Stimulated activated CD8-positive, alpha-beta memory T cell treated with anti-CD3 and anti-CD28 coated beads, Interleukin-7, amount 100 ng/mL, for 48 hours (primary cell): ENCODE measurements at regions not wholly inside any gene's neighbourhood (a gene's known extent, or its start where the extent isn't known, plus 50 kb on each side); places are given as distances from the start of the nearest gene placed in this dataset.

Experiments used
- DNase-seq, 2 donors: peaks; one replicate each; pipeline ENCODE4 v3.0.0-alpha.2; 2020; ENCODE audit warnings: low read depth in 1 of 2; ENCODE audit errors: extremely low read depth in 1 of 2

DNA sequence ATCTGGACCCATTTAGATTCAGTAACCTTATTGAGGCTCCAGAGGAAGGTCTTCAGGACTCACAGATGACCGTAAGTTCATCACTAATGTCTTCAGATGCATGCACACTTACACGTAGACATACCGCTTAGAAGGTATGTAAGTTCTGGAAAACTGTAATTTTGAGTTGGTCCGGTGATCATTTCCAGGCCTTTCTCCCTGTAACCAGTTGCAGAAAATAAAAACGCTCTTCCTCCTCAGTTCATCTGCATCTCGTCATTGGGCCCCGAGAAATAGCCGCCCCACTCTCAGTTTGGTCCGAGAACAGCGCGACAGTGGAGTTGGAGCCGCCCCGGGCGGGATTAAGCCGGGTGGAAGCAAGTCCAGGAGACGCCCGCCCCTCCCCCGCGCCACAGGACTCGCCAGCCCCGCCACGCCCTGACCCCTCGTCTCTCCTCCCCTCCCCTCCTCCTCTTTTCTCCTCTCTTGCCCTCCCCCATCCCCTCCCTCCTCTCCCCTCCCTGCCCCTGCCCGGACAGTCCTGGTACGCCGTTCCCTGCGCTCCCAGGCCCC, 83.7 kb downstream of the TNFAIP2 start:
- DNase-seq = no peak

DNA sequence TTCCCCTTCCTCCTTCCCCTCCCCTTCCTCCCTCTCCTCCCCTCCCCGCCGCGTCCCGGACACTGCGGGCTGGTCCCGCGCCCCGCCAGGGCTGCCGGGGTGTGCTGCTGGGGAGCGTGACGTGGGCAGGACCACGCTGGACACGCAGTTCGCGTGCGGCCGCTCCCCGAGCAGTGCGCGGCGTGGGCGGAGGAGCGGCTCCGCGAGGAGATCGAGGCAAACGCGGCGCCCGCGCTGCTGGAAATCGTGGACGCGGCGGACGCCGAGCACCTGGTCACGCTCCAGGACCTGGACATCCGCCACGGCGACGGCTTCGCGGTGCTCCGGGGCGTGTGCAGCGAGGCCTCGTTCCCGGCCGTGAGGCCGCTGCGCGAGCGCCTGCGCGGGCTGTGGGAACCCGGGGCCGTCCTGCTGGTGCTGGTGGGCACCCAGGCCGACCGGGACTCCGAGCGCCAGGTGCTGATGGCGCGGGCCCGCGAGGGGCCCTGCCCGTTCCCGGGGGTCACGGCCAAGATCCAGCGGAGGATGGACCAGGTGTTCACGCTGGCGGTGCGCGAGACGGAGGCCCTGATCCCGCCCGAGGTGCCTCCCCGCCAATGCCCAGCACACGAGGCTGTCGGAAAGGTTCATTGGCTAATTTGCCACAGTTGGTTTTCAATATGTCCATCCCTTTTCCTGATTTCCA, 84.3 kb downstream of the TNFAIP2 start:
- DNase-seq = no peak

DNA sequence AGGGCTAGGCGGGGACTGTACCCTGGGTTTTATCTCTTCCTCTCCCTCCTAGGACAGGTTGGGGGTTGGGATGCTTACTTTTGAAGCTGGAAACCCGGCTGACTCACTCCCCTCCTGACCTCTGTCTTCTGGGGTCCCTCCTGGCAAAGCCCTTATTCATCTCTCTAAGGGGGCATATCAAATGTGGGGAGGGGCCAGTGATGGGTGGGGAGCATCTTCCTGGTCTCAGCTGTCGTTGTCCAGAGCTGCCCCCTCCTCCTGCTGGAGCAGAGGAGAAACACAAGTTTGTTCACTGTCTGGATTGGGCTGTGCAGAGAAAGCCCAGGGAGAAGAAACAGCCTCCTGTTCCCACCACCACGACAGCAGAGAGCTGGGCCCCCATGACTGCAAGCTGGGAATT, 85.8 kb downstream of the TNFAIP2 start:
- no peak for DNase-seq

DNA sequence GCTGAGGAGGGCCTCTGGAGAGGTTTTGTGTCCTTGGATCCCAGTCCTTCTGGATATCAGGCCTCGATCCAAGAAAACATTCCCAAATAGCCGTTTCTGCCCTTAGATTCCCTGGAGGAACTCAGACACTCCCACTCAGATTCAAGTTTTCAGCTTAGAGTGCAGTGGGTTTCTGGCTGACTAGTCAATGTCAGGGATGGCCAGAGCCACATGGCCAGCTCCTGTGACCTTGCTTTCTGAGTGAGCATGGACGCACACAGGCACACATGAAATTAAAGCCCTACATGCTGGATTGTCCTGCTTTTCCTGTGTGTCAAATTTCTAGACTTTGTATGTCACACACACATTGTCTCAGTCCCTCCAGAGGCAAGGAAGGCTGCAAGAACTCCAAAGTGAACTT, 86.2 kb downstream of the TNFAIP2 start:
- no peak for DNase-seq

DNA sequence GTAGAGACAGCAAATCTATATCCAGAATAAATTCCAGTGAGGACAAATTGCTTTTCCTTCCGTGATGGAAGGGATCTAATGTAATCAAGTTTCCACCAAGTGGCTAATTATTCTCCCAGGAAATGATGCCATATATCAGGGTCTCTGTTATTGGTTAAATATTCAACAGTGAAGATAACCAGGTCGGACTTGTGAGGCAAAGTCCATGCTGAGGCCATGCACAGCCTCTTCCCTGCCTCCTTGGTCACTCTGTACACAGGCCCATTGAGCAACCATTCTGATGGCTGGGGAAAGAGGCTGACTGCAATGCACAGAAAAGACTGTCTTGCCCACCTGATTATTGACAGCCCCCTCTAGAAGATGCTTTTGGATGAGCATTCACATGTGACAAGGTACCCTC, 90.1 kb downstream of the TNFAIP2 start:
- DNase-seq = no peak

DNA sequence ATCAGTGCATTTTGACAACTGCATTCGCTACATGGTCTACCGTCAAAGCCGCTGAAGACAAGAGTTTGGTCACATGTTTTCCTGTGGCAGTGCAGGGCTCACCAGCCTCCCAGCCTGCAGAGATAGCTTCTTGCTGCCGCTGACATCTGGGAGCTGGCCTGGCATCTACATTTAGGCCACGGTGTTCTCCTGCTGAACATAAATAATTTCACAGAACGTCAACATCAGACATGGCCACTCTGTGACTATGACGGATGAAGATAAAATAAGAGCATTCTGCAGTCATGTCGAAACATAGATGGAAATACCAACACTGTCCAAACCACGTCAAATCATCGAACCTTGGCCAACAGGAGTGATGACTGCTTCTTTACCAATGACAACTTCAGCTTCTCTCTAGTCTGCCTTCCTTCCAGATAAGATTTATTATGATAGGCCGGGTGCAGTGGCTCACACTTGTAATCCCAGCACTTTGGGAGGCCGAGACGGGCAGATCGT, 91.2 kb downstream of the TNFAIP2 start:
- DNase-seq = no peak

DNA sequence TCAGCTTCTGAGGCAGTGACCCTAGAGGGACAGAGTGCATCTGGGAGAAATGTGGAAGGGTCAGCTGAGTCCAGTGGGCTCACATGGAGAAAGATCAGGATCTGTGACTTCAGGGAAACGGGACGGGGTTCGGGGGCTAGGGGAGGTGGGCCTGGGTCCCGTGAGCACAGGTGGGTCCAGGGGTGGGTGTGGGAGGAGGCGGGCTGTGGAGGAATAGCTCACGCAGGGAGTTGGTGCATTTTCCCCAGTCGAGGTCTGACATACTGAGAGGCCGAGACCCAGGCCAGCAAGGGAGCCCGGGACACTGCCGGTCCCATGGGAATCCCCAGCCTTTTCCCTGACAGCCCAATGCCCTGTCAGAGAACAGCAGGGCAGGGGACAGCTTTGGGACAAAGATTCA, 93.1 kb downstream of the TNFAIP2 start:
- no peak for DNase-seq

DNA sequence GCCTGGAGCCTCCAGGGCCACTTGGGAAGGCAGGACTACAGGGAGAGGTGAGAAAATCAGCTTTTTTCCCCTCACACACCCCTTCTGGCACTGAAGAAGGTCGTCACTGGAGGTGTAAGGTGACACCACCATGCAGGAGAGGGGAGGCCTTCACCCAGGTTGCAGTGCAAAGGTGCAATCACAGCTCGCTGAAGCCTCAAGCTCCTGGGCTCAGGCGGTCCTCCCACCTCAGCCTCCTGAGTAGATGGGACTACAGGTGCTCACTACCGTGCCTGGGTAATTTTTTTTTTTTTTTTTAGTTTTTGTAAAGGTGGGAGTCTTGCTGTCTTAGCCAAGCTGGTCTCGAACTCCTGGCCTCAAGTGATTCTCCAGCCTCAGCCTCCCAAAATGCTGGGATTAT, 93.6 kb downstream of the TNFAIP2 start:
- no peak for DNase-seq

DNA sequence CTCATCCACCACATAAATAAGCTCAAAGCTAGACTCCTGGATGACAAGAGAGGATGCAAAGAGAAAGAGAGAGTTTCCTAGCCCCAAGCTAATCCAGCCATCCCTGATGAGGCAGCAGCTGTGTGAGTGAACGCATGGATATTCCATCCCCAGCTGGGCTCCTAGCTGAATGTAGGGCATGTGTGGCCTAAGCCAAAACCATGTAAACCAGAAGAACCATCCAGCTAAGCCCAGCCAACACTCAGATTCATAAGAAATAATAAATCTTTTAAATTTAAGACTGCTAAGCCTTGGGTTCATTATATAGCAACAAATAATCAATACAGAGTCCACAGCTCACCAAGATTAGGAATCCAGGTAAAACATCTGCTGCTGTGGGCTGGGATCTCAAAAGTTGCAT, 94.3 kb downstream of the TNFAIP2 start:
- DNase-seq = no peak

DNA sequence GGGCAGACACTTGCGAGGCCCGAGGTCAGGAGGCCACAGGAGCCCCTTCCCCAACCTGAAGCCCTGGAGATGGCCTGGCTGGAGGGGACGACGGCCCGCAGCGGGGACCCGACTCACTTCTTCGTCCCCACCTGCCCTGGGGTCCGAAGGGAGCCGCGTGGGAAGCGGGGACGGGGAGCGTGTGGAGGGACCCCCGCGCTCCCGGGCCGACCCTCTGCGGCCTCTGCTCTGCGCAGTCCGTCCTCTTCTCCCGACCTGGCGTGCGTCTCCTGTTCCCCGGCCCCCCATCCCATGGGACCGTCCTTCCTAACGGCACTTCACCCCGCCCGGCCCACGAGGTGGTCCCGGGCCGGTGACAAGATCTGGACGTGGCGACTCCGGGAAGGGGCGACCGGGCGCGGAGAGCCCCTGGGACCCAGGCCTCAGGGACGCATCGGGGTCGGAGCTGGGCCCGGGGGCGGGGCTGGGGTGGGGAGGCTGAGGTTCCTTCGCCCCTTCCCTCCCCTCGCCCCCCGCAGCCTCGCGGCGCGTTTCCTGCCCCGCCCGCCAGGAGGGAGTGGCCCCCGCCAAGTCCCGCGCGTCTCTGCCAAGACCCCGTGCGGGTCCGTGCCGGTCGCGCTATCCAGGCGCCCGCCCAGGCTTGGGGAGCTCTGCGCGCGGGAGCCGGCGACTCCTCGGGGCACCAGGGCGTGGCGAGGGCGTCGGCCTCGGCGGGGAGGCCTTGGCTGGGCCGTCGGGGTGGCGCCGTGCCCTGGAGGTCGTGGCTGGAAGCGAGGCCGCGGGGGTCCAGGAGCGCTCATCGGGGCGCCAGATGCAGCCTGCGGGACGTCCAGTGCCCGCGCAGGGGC, 97.1 kb downstream of the TNFAIP2 start:
- no peak for DNase-seq

DNA sequence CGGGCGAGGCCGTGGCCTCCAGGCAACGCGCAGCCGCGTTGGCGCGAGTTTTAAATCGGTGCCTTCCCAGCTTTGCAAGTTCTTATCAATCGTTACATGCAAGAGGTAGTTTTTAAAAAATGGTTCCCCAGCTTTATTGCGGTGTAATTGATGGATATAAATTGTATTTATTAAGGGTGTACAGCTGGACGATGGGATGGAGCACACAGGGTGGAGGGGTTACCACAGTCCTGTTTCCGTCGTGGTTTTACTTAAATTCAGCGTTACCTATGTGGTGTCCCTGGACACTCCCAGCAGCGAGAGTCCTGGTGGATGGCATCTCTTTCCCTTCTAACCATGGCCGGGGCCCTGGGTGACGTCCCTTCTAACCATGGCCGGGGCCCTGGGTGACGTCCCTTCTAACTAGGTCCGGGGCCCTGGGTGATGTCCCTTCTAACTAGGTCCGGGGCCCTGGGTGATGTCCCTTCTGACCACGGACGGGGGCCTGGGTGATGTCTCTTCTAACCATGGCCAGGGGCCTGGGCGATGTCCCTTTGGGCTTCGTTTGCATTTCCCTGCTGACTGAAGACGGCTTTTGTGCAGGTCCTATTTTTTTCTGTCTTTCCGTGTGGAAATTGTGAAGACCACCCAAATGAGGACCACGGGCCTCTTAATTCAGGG, 97.9 kb downstream of the TNFAIP2 start:
- DNase-seq = no peak

DNA sequence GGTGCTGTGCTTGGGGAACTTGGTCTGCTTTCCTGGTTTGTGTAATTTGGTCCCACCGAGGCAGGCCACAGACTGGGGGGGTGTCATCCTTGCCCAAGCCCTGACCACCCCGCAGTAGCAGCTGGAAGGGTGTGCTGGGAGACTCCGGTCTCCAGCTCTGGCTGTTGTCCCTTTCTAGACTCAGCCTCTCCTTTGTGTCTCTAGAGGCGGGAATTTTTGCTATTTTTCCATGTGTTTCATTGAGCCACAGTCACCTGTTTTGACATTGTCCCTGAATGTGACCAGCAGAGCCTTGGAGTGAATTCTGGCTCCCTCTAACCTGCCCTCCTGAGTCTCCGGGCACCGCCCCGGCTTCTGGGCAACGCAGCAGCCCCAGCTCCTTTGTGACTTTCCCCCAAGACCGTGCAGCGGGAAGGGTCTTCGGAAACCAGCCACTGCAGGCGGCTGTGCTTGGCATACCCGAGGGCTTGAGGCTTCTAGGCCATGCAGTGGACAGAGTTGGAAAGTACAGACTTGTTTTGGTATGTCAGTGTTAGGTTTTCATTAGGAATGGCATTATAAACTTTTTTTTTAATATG, 98.6 kb downstream of the TNFAIP2 start:
- DNase-seq = no peak

DNA sequence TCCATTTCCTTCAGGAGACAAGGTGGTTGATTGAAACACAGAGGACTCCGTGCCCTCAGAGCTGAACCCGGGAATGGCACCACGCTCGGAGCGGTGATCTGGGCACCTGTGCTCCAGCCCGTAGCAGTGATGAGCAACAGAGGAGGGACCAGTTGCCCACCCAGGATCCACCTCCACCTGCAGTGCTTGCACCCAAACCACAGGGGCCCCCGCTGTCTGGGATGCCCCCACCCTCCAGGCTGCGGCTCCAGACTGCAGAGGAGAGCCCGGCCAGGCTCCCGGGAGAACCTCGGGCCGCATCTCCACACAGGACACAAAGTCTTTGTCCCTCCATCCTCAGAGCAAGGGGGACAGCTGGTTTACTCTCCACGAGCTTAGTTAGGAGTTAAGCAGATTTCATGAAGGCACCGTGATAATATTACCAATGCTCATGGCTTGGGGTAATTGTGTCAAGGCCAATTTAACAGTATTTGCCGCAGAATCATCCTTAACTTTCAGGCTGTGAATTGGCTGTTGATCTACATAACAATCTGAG, 100.6 kb downstream of the TNFAIP2 start:
- DNase-seq = no peak

DNA sequence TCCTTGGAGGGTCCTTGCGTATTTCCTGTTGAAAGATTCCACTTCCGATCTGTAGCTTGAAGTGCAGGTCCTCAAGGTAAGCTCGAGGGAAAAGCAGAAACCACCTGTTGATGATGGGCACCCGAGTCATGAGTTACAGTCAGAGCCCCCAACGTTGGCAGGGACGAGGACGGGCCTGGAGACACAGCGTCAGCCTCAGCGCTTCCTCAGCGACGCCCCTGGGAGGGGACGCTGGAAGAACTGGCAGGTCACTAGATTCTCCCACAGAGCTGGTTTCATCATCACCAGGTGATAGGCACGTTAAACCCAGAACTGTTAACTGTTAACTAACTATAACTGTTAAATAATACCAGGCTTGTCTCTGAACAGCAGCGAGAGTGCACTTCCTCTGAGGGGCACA, 101.8 kb downstream of the TNFAIP2 start:
- DNase-seq = no peak

DNA sequence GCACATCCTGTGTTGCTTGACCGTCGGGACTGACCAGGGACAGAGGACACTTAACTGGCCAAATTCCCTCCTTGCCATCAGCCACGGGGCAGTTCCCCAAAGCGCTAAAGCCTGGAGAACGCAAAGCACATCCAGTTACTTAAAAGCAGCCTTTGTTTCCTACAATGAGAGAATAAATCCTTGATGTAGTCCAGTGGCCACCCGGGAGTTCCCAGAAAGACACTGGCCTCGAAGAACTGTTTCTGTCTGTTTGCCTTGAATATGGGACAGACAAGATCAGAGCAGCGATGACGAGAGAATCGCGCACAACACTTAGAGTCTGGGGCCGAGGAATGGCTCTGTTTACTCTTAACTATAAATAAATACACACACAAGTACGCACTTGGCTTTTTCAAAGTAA, 102.2 kb downstream of the TNFAIP2 start:
- no peak for DNase-seq

DNA sequence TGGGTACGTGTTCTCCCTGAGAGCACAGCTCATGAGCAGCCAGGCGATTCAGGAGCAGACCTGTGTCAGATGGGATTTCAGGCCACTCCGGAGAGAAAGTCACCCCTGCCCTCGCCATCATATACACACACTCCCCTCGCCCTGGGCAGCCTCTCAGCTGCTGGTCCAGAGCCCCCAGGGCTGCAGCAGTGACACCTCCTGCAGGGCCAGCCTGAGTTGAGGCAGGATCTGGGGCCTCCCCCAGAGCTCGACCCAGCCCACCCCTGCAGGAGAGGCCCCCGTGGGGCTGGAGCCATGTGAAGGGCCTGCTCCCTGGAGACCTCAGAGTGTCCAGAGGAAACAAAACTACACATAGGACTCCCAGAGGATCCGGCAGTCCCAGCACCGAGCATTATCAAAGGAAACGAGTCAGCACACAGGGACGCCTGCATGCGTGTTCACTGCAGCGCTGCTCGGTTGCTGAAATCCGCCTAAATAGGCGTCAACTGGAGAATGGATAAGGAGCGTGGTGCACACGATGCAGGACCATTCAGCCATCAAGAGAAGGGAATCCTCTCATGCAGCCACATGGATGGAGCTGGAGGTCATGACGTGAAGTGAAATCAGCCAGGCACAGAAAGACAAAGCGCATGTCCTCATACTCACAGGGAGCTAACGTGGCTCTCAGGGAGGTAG, 104.0 kb downstream of the TNFAIP2 start:
- DNase-seq = no peak

DNA sequence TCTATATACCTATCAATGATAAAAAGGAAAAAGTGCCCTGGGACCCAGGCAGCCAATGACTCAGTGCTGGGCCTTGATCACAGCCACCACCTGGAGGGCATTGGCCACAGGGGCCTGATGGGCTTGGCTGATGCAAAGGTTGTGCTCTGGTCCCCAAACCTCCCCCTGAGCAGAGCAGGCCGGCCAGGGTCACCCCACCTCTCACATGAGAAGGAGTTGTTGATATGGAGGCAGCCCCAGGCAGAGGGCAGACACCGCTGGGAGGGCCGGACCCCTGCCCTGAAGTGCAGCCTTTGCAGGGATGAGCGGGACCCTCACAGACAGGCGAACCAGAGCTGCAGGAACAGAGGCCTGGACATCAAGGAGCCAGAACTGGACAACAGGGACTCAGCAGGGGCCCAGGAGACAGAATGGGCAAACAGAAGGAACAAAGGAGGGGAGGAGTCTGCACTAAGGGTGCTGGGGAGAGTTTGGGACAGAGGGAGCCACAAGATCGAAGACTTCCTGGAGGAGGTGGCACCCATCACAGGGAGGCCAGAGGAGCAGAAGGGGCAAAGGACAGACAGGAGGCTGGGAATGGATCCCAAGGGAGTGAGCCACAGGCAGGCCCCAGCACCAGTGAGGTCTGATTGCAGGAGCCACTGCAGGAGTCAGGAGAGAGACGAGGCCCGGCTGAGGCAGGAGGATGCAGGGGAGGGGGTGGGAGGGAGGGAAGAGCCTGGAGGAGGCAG, 105.0 kb downstream of the TNFAIP2 start:
- no peak for DNase-seq

DNA sequence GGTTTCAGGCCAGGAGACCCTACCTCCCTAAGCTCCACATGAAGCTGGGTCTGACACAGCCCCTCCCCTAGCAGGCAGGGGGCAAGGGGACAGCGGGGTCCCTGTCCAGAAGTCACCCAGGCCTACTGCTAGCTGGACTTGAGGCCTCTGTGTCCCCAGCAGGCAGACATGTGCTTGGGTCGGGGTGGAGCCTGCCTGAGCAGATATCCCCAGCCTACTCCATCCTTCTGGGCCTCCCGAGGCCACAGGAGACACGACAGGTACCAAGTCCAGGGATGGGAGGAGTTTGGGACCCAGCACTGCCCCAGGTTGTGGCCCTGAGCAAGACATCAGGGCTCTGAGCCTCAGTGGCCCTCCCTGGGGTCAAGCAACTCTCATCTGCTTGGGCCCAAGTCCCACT, 105.2 kb upstream of the EIF5 start:
- DNase-seq = no peak

DNA sequence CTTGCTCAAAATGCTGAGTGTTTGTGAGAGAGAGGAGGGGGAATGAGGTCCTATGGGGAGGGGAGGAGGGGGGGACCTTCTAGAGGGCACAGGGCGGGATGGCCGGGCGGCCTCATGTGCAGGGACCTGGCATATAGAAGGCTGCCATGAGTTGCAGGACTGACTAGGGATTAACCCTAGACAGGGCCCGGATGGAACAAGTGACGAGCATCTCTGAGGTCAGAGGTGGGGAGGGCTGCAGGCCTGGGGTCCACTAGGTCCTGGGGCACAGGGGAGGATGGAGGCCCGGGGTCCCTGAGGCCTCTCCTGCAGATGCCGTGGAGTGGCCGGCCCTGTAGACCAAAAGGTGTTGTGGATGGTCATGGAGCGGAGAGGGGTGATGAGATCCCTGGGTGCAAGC, 104.0 kb upstream of the EIF5 start:
- no peak for DNase-seq
